ENCODE measurements at regions not wholly inside any gene's neighbourhood (a gene's known extent, or its start where the extent isn't known, plus 50 kb on each side); places are given as distances from the start of the nearest gene placed in this dataset.

GRCh38 chrX:10821293-10821692, 200.9 kb upstream of the MID1 start:
- TF ChIP-seq CTCF (IDR thresholded peaks at IDR 0.05) (no peak), POLR2AphosphoS5 (IDR thresholded peaks at IDR 0.05; ENCODE audit: insufficient read depth in 1 of 2, low read depth in 1 of 2) (no peak)
